Esophagus (tissue), 2 donors: ENCODE measurements at regions not wholly inside any gene's neighbourhood (a gene's known extent, or its start where the extent isn't known, plus 50 kb on each side); places are given as distances from the start of the nearest gene placed in this dataset.
"Not testable (repeated sequence)": the region's sequence is repeated elsewhere in the genome, so short reads cannot be mapped to it uniquely, and the experiment has no call there.

ENCODE experiments used
- H3K27ac ChIP-seq, 2 donors: one replicate each; pipeline ENCODE4 v1.5.1; 2013; ENCODE audit warnings: low read depth in 2 of 2, mild to moderate bottlenecking in 2 of 2, inconsistent platforms in 1 of 2, low read length in 1 of 2, moderate library complexity in 1 of 2
- H3K27me3 ChIP-seq, 2 donors: one replicate each; pipeline ENCODE4 v1.6.1; 2013; ENCODE audit warnings: low read length in 2 of 2, control low read depth in 1 of 2, mild to moderate bottlenecking in 1 of 2; ENCODE audit not compliant: insufficient read depth in 2 of 2, control insufficient read depth in 1 of 2
- H3K36me3 ChIP-seq, 2 donors: one replicate each; pipeline ENCODE4 v1.6.1; 2013; ENCODE audit warnings: low read length in 1 of 2; ENCODE audit not compliant: control insufficient read depth in 2 of 2, insufficient read depth in 2 of 2
- H3K4me1 ChIP-seq, 2 donors: one replicate each; pipeline ENCODE4 v1.6.1; 2013; ENCODE audit warnings: low read length in 1 of 2; ENCODE audit not compliant: control insufficient read depth in 2 of 2, insufficient read depth in 2 of 2
- H3K4me3 ChIP-seq, 2 donors: one replicate each; pipeline ENCODE4 v1.5.1; 2013; ENCODE audit warnings: low read length in 2 of 2, mild to moderate bottlenecking in 2 of 2, low read depth in 1 of 2, moderate library complexity in 1 of 2
- H3K9me3 ChIP-seq, 2 donors: one replicate each; pipeline ENCODE4 v1.6.1; 2013; ENCODE audit warnings: mild to moderate bottlenecking in 2 of 2, low read depth in 1 of 2, low read length in 1 of 2, moderate library complexity in 1 of 2; ENCODE audit not compliant: control insufficient read depth in 2 of 2, insufficient read depth in 1 of 2
- WGBS, 2 donors: extraction: QIAGEN DNeasy Blood & Tissue Kit; methylation state at CpG; one replicate each; pipeline ENCODE4 v1.1.7; 2013; 5-methylcytosine and 5-hydroxymethylcytosine counted together
- donor health status: healthy with polysubstance abuse.
- donor health status: Bipolar disorder and iron deficiency.

DNA sequence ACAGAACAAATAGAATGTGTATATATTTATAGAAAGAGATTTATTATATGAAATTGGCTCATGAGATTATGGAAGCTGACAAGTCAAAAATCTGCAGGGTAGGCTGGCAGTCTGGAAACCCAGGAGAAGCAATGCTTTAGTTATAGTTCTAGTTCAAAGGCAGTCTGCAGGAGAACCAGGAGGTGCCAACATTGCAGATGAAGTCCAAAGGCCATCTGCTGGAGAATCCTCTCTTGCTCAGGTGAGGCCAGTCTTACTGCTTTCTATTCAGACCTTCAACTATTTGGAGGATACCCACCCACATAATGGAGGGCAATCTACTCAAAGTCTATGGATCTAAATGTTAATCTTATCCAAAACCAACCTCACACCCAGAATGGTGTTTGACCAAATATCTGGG lies 75.9 kb upstream of the MRPS6 start:
- no peak overlapping the region for H3K4me3 ChIP-seq
- H3K27me3 ChIP-seq: no peaks in the 10 kb centered on the region
- H3K9me3 ChIP-seq: no peaks in the 10 kb centered on the region
- H3K4me1 ChIP-seq: no peaks in the 10 kb centered on the region
- no peaks in the 10 kb centered on the region for H3K36me3 ChIP-seq
- H3K27ac ChIP-seq: no peak overlapping the region

DNA sequence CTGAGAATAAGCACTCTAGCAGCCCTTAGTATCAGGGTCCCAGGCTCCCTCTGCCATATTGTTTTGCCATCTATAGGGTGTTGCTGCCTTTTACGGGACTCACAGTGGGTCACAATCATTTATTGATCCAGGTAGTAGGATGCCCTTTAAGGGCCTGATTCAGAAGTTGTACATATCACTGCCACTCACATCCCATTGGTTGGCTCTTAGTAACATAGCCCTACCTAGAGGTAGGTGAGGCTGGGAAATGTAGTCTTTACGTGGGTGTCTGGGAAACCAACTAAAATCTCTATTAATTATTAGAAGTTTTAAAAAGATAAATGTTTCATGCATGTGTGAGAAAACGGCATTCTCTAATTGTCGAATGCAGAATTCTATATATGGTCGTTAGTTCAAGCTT lies 78.8 kb upstream of the ATP5PO start:
- no peaks in the 10 kb centered on the region for H3K9me3 ChIP-seq
- H3K4me1 ChIP-seq: no peaks in the 10 kb centered on the region
- no peak overlapping the region for H3K4me3 ChIP-seq
- no peak overlapping the region for H3K27ac ChIP-seq
- WGBS, 2 donors: 87 to 97% methylated on average over 5 of the region's 5 CpGs
- H3K36me3 ChIP-seq: no peaks in the 10 kb centered on the region
- H3K27me3 ChIP-seq: no peaks in the 10 kb centered on the region

DNA sequence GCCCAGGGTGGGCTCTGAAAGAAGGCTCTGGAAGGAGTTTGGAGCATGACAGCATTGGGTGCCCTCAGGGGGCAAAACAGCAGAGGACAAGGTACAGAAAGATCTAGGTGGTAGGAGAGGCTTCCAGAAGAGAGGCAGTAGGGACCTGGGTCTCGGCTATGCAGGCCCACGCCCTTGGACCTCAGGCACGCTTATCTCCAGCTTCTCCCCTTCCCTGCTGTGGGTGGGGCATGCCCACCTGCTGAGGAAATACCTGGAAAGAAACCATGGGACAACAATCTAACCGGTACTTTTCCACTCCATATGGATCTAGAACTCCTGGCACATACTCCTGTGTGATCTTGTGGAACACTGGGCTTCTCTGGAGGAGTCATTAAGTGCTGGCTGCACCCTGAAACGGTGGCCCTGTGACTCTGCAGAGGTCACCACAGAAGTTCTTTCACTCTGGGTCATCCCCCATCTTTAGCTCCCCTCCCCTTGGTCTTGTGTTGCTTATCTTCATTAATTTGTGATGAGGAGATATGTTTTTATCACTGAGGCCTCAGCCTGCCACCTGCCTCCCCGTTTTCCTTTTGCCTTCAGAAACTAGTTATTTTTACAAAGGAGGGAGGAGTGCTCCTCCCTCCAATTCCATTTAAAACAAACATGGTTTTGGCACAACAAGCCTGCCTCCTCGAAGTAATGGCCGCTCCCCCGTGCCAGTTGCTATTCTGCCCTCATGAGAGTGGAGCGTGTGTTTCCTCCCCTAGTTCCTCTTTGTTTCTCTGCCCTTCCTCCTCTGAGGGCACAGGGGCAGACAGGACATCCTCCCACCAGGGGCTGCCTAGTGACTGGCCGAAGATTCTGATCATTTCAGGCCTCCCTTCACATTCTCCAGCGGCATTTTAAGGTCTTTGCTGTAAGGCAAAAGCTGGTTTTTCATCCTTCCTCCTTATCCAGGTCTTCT lies 78.0 kb upstream of the ATP5PO start:
- Histone ChIP-seq H3K27me3 (no peaks in the 10 kb centered on the region), H3K9me3 (no peaks in the 10 kb centered on the region), H3K4me1 (no peaks in the 10 kb centered on the region), H3K27ac (no peak overlapping the region), H3K36me3 (no peaks in the 10 kb centered on the region), H3K4me3 (no peak overlapping the region)
- WGBS, 2 donors: 51 to 55% methylated on average over 12 of the region's 12 CpGs

DNA sequence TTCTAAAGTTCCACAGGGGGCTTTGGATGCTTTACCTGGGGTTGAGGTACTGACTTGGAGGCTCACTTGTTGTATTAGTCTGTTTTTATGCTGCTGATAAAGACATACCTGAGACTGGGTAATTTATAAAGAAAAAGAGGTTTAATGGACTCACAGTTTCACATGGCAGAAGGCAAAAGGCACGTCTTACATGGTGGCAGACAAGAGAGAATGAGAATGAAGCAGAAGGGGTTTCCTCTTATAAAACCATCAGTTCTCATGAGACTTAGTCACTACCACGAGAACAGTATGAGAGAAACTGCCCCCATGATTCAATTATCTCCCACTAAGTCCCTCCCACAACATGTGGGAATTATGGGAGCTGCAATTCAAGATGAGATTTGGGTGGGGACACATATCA lies 76.8 kb upstream of the ATP5PO start:
- 67 to 79% methylated on average over 2 of the region's 2 CpGs for WGBS, 2 donors
- H3K4me3 ChIP-seq, H3K9me3 ChIP-seq, H3K36me3 ChIP-seq, H3K27ac ChIP-seq, H3K4me1 ChIP-seq, H3K27me3 ChIP-seq: not testable (repeated sequence)

DNA sequence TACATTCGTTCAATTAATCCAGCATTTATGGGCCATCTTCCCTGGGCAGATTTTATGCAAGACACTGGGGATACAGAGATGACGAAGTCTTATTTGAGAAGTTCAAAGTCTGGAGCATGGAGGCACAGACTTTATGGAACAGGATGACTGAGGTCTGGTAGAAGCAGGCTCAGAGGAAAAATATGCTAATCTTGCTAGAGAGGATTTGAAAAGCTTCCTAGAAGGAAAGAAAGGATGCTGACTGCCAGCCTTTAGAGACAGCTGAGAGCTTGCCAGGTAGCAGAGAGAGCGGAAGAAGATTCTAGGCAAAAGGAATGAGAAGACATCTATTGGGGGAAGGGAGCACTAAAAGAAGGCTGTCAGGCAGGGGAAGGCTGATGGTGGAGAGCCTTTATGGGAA lies 75.5 kb upstream of the ATP5PO start:
- Histone ChIP-seq H3K27ac (no peak overlapping the region), H3K4me3 (no peak overlapping the region), H3K9me3 (peaks cover 0 to 2% of the 10 kb centered on the region in 2 donors), H3K27me3 (no peaks in the 10 kb centered on the region), H3K4me1 (no peaks in the 10 kb centered on the region), H3K36me3 (no peaks in the 10 kb centered on the region)
- WGBS, 2 donors: 72 to 79% methylated on average over 3 of the region's 3 CpGs

DNA sequence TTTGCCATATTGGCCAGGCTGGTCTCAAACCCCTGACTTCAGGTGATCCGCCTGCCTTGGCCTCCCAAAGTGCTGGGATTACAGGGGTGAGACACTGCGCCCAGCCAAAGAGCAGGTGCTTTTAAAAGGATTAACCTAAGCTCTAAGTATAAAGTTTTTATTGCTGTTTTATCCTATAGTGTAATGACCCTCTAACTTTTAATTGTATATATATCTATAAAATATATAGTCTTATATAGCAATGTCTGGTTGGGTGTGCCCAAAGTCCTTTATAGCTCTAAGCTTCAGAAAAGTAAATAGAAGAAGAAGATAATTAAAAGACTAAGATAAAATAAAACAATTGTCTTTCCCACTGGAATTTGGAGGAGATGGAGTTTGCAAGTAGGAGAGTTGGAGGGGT lies 73.8 kb upstream of the ATP5PO start:
- H3K4me1 ChIP-seq: no peaks in the 10 kb centered on the region
- no peak overlapping the region for H3K4me3 ChIP-seq
- no peaks in the 10 kb centered on the region for H3K36me3 ChIP-seq
- WGBS, 2 donors: 87 to 94% methylated on average over 2 of the region's 2 CpGs
- H3K9me3 ChIP-seq: peaks cover 0 to 2% of the 10 kb centered on the region in 2 donors
- no peaks in the 10 kb centered on the region for H3K27me3 ChIP-seq
- no peak overlapping the region for H3K27ac ChIP-seq

DNA sequence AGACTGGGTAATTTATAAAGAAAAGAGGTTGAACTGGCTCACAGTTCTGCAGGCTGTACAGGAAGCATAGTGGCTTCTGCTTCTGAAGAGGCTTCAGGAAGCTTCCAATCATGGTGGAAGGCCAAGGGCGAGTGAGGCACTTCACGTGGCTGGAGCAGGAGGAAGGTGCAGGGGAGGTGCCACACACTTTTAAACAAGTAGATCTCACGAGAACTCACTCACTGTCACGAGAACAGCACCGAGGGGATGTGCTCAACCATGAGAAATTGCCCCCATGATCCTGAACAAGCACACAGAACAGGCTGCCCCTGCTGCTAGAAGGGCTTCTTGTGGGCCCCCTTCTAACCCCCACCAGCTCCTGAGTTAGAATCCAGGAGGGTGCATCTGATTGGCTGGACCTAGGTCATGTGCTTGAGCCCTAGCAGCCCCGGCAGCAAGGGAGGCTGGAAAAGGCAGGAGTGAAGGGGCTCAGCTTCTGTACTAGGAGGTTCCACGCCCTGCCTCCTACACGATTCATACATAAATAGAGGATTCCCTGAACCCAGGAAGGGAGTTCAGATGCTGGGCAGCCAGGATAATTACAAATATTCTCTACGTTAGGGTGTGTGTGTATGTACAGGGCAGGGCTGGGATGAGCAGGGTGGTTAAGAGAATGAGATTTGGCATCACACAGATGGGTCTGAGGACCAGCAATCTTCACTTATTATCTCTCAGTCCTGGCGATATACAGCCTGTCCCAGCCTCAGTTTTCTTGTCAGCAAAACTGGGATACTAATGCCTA lies 72.8 kb upstream of the ATP5PO start:
- H3K27me3 ChIP-seq: no peaks in the 10 kb centered on the region
- no peak overlapping the region for H3K4me3 ChIP-seq
- peaks cover 0 to 2% of the 10 kb centered on the region in 2 donors for H3K9me3 ChIP-seq
- no peak overlapping the region for H3K27ac ChIP-seq
- no peaks in the 10 kb centered on the region for H3K36me3 ChIP-seq
- WGBS, 2 donors: 82 to 86% methylated on average over 10 of the region's 10 CpGs
- no peaks in the 10 kb centered on the region for H3K4me1 ChIP-seq

DNA sequence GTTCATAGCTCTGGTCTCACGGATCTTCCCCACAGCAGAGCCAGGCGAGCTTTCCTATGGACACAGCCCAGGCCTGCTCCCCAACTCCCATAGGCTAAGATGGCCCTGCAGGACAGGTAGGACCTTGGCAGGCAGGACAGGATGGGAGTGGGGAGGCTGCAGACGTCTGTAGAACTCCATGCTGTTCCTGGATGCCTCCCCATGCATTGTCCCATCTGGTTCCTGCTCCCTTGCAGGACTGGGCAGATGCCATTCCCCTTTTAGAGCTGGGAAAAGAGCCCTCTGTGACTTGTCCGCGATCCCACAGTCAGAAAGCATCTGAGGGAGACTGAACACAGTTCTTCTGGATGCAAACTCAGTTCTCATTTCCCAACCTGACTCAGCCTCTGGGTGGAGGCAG lies 71.9 kb upstream of the ATP5PO start:
- H3K4me1 ChIP-seq: no peaks in the 10 kb centered on the region
- 84 to 88% methylated on average over 5 of the region's 5 CpGs for WGBS, 2 donors
- H3K27me3 ChIP-seq: no peaks in the 10 kb centered on the region
- H3K9me3 ChIP-seq: peaks cover 0 to 2% of the 10 kb centered on the region in 2 donors
- H3K27ac ChIP-seq: no peak overlapping the region
- H3K36me3 ChIP-seq: no peaks in the 10 kb centered on the region
- H3K4me3 ChIP-seq: no peak overlapping the region

DNA sequence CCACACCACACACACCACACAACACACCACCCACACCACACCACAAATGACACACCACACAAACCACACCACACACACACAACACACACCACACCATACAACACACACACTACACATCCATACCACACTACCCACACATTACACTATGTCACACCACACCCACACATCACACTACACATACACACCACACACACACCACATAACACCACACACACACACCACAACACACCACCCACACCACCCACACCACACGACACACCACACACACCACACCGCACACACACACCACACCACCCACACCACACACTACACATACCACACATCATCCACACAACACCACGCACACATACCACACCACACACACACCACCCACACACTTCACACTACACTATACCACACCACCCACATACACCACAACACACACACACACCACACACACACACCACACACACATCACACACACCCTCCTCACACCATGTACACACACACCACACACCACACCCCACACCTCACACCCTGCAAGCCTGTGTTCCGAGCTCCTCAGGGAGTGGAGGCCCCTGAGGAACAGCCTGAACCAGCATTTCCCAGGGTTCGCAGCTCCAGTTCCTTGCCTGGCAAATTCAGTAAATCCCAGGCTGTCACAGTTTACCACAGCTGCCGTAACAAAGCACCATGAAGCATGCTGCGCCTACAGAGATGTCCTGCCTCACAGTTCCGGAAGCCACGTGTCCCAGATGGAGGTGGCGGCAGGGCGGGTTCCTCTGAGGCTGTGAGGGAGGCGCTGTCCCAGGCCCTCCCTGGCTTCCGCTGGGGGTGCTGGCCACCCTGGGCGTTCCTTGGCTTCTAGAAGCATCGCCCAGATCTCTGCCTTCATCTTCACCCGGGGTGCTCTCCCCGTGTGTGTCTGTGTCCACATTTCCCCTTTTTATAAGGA lies 69.8 kb upstream of the ATP5PO start:
- Histone ChIP-seq H3K4me1 (no peaks in the 10 kb centered on the region), H3K27ac (no peak overlapping the region), H3K27me3 (no peaks in the 10 kb centered on the region), H3K9me3 (peaks cover 0 to 2% of the 10 kb centered on the region in 2 donors), H3K36me3 (no peaks in the 10 kb centered on the region), H3K4me3 (no peak overlapping the region)
- WGBS, 2 donors: 78 to 83% methylated on average over 17 of the region's 17 CpGs
